SK-N-MC (cell line): ENCODE measurements at regions not wholly inside any gene's neighbourhood (a gene's known extent, or its start where the extent isn't known, plus 50 kb on each side); places are given as distances from the start of the nearest gene placed in this dataset.

Experiments
- EZH2 ChIP-seq: fragments of 200-600 bp; sonication (generic); IDR thresholded peaks from one replicate; pipeline ENCODE4 v1.6.1; 2017; ENCODE audit warnings: antibody characterized with exemption
- FOXP2 ChIP-seq: optimal IDR thresholded peaks from 2 replicates; pipeline ENCODE3; 2011; ENCODE audit warnings: mild to moderate bottlenecking, moderate library complexity; ENCODE audit not compliant: insufficient read depth; ENCODE audit errors: extremely low read length, control extremely low read depth
- POLR2AphosphoS5 ChIP-seq: IDR thresholded peaks from 2 replicates; pipeline ENCODE4 v1.6.1; 2012; ENCODE audit warnings: mild to moderate bottlenecking, low read depth, low read length, borderline replicate concordance

DNA sequence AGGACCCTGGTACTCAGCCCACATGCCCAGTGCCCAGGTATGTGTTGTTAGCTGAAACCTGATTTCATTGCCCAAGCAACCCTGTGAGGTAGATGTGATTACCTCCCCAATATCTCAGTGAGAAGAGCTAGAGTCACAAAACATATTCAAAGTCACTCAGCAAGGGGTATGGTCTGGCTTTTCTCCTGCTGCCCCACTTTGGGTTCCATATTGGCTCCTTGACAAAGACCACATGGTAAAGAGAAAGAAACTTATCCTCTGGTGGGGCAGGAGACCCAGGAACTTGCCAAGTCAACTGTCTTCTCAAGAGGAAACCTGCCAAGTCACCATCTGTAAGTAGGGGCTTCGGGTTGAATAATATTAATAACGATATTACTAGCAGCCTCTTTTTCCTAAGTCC is 148.3 kb upstream of the LMCD1 start:
- TF ChIP-seq POLR2AphosphoS5 (no peak), EZH2 (no peak), FOXP2 (no peak)
